Dedifferentiated amniotic fluid mesenchymal stem cell (primary cell): ENCODE measurements at regions not wholly inside any gene's neighbourhood (a gene's known extent, or its start where the extent isn't known, plus 50 kb on each side); places are given as distances from the start of the nearest gene placed in this dataset.
"Not testable (repeated sequence)": the region's sequence is repeated elsewhere in the genome, so short reads cannot be mapped to it uniquely, and the experiment has no call there.

Source experiments
- DNase-seq: peaks from one replicate; pipeline ENCODE4 v3.0.0-alpha.2; 2016; ENCODE audit errors: extremely low spot score

DNA sequence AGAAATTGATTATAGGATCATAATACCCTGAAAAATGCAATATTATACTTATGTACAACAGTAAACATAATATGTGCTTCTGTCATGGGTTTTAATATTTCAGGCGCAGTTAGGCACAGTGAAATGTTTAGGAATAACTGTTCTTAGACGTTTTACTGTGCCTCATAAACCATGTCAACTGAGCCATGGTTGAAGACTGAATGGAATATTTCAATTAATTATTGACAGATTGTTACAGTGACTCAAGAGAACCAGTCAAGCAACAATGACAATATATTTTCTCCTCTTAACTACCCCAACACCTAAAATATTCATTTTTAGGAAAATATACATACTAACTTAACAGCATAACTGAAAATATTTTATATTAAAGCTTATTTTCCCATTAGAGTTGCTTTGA is 852.7 kb upstream of the FRG1 start:
- DNase-seq: no peak

DNA sequence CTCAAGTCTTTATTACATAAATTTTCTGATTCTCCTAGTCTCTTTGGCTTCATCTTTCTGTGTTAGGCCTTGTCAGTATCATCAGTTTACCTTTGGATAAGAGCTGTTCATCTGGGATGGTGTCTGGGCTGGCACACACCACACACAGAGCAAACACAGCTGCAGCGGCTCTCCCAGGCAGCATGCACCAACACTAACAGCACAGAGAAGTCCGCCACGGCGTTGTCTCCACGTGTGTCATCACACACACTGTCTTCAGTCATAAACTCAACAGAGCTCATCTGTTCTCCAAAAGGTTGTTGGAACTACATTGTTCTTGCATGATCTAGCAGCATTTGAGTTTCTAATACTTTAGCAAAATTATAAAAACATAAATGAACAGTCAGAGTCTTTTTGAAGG is 851.9 kb upstream of the FRG1 start:
- DNase-seq: no peak

DNA sequence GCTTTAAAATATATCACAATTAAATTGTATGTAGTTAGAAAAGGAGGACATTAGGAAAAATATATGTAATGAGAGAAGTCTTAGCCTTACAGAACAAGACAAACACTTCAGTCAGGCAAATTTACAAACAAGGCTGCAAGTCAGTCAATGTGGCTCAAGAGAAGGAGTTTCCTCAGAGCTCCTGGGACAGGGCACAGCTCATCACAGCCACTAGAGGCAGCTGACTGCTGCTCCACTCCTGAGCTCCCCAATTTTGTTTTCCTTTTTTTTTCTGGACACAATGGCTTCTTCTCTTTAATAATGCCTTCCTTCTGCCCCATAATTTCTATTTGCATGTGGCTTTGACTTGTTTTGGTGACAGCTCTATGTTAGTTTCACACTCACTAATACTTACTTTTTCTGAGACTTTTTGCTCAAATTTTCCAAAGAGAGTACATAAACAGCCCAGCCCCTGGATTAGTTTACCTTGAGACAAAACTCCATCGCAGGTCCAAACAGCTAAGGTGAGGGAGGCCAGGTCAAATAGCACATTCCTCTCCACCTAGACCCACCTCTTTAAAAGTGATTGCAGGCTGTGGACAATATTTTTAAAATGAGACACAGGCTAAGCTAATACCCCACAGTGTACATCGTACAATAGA is 850.4 kb upstream of the FRG1 start:
- DNase-seq: no peak

DNA sequence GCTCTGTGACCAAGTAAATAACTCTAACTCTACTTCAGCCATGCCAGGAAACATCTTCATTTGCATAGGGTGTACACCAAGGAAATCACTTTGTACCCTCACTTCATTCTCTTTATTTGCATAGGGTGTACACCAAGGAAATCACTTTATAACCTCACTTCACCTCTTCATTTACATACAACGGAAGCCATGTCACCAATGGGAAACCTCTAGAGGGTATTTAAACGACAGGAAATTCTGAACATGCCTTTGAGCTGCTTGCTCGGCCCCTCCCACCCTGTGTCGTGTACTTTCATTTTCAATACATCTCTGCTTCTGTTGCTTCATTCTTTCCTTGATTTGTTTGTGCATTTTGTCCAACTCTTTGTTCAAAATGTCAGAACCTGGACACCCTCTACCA is 848.1 kb upstream of the FRG1 start:
- no peak for DNase-seq

DNA sequence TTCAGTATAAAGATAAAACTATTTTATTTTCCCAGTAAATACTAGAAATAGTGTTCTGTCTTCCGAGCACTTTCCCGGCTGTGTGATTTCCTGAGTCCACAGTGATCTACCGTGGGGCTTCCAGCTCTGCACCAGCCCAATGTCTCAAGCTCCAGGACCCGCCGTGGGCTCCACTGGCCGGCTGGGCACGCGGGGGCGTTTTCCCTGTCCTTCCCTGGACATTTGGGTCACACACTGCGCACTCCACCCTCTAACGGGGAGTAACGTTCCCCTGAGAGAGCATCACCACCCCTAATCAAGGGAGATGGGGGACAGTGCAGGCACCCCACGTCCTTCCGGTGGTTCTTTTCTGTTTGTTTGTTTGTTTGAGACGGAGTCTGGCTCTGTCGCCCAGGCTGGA is 844.6 kb upstream of the FRG1 start:
- DNase-seq: no peak

DNA sequence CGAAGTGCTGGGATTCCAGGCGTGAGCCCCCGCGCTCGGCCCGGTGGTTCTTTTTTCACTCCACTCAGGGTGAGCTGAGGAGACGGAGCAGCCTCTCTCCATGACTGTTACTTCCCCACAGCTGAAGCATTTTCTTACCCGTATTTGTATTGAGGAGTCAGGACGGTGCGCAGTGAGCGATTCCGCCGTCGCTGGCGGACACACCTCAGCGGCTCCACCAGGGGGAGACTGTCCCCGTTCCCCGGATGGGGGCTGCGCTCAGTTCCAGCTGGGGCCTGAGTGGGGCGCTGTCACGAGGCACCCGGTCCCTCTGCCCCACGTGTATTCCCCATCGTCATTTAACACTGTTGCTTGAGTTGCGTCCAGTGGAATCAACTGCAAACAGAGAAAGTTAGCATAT is 844.0 kb upstream of the FRG1 start:
- no peak for DNase-seq

DNA sequence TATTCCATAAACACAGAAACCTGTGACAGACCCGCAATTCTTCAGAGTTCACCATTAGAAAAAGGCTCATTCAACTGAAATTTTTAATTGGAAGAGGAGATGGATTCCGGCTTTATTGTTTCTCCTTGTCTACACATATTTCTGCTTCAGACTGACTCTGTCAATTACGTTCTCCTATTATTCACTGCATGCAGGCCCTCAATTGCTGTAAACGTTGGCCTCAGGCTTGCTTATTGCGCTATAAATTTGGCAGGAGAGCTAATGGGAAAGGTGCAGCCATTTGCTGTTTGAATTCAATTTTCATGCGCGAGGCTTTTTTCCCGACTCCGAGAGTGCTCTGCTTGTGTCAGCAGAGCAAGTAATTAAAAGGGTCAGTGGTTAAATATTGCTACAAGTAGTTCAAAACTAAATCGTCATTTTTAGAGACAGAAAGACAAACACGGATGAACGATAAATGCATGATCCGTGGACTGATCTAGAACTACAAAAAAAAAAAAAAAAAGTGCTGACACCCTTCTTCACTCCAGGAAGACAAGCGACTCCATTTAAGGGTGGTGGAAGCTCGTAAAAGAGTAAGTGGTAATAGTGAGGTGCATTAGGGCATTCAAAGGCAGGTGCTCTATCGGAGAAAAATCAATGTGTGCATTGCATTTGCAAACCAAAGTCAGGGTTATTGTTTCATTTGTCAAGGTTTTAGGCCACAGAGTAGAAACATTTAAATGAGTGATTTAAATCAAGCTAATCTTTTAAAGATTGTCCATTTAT is 841.6 kb upstream of the FRG1 start:
- DNase-seq: no peak

DNA sequence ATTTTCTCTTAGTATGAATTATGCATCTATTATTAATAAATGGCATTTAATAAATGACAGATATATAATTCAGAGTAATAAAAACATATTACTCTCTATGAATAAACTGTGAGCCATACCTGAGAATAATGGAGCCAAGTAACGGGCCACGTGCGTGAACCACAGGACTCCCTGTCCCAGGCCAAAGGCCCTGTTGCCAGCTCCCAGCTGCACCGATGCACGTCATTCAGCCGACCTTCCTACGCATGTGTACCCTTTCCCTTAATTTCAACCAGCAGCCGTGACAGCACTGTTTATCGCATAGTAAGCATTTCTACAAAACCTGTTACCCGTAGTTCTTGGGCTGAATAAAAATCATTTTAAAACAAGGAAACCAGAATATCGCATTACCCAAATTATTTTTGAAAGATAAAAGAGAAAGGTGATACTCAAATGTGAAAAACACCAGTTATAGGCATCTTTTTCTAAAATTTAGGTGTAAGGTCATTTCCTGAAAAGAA is 827.2 kb upstream of the FRG1 start:
- DNase-seq: no peak

DNA sequence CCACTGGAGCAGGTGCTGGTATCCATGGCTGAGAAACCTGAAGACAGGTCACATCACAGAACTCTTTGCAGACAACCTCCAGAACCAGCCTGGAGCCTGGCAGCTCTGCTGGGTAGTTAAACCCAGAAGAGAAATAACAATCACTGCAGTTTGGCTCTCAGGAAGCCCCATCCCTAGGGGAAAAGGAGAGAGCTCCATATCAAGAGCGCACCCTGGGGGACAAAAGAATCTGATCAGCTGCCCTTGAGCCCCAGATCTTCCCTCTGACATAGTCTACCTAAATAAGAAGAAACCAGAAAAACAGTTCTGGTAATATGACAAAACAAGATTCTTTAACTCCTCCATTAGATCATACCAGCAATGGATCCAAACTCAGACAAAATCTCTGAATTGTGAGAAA is 823.2 kb upstream of the FRG1 start:
- DNase-seq: no peak

DNA sequence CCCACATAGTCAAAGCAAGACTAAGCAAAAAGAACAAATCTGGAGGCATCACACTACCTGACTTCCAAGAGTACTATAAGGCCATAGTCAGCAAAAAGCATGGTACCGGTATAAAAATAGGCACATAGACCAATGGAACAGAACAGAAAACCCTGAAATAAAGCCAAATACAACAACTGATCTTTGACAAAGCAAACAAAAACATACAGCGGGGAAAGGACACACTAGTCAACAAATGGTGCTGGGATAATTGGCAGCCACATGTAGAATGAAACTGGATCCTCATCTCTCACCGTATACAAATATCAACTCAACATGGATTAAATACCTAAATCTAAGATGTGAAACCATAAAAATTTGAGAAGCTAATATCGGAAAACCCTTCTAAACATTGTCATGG is 819.3 kb upstream of the FRG1 start:
- no peak for DNase-seq

DNA sequence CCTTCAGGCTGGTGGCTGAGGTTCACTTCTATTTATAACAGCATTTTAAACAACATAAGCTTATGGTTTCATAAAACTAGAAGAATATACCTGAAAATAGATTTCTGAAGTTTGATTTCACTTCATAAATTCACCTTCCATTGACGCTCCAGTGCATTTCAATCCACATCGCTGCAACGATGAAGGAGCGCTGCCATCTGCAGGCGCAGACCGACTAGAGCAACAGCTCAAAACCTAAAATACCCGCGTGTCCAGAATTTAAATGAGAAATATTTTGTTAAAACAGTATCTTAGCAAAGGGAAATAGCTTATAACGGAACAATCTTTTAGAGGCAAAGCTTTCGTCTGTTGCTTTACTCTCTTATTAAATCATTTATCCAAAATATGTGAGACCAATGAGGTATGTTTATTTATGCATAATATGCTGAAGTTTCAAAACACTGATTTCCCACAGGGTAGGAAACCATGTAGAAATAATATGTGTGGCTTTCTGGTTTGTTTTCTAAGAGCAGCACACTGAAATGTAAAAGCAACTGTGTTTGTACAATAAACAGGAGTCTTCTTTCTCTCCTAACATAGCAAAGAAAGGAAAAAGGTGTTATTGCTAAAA is 816.4 kb upstream of the FRG1 start:
- peak; percentile 55 for DNase-seq

DNA sequence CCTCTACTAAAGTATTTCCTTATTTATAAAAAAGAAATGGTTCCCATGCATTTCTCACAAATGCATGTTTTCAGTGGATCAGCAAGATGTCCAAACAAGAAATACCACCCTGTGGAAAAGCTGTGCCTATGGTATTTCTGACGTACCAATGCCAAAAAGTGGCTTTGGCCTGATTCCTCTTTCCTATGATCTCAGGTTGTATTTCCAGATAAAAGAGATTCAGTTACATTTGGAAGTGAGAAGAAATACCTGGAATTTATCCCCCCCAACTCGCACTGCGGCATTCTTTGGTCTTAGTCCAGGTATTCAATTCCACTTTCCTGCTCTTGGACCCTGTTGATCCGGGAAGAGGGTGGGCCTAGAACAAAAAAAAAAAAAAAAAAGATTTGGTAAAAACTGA is 815.9 kb upstream of the FRG1 start:
- no peak for DNase-seq

DNA sequence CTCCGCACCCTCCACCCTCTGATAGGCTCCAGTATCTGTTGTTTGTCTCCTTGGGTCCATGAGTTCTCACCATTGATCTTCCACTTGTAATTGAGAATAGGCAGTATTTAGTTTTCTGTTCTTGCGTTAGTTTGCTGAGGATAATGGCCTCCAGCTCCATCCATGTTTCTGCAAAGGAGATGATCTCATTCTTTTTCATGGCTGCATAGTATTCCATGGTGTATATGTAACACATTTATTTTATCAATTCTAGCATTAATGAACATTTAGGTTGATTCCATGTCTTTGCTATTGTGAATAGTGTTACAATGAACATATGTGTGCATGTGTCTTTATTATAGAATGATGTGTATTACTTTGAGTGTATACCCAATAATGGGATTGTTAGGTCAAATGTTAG is 814.6 kb upstream of the FRG1 start:
- DNase-seq: no peak

DNA sequence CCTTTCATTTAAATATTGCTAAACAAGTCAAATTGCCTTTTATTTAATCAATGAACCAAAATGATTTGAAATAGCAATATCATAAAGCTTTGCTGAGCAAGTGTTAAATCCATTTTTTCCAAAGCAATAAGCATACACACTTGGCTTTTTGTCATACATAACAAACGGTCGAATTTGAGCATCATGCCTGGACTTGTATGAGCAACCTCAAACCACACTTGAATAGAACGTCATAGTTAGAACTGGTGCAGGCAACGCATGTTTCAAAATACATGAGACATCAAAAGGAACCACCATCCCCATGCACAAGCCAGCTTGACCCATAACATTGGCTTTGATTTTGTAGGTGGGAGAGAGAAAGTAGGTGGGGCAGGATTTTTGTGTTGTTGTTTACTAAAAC is 812.3 kb upstream of the FRG1 start:
- DNase-seq: no peak

DNA sequence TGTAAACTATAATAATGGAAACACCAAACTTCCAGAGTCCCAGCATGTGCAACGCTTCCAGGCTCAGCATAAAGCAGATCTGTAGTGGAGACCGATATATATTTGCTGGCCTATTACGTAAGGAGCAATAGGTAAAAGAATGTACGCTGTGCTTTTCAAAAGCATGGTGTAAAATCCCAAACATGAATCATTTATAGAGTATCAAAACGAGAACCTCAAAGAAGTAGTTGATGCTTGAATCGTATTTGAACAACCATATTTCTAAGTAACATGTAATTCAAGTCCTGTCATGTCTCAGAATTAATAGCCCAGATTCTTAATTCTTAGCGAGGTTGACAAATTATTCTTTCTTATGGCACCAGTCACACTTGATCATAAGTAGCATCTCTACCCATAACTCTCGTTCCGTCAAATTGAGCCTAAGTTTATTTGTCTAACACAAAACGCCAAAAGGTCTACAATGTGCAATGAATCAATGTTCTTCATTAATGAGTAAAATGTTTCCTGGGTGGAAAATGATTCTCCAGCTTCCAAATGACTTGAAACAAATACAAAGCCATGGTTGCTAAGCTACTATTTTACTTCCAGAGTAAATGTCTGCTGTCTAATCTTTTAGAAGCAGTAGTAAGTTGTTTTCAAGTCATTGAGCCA is 811.5 kb upstream of the FRG1 start:
- DNase-seq: no peak

DNA sequence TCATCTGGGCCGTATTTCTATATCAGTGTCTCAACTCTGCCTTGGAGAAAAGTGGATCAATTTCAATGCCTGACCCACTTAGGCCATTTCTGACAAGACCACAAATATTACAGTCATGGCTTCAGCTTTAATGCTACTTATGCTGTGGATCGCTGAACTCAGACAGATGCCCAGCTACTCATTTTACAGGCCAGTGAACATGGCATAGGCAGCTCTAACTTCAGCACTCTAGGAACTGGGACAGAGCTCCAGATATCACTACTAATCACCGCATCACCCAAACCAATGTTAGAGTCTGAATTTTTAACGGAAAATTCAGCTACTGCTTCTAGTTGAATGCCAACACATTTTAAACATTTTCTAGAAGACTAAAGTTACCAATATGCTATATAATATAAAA is 809.6 kb upstream of the FRG1 start:
- no peak for DNase-seq

DNA sequence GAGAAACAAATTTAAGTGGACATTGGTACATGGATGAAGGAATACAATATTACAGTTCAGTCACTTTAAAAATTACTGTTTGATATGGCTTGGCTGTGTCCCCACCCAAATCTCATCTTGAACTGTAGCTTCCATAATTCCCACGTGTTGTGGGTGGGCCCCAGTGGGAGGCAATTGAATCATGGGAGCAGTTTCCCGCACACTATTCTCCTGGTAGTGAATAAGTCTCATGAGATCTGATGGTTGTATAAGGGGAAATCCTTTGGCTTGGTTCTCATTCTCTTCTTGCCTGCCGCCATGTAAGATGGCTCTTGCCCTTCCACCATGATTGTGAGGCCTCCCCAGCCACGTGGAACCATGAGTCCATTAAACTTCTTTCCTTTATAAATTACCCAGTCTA is 804.2 kb upstream of the FRG1 start:
- no peak for DNase-seq

DNA sequence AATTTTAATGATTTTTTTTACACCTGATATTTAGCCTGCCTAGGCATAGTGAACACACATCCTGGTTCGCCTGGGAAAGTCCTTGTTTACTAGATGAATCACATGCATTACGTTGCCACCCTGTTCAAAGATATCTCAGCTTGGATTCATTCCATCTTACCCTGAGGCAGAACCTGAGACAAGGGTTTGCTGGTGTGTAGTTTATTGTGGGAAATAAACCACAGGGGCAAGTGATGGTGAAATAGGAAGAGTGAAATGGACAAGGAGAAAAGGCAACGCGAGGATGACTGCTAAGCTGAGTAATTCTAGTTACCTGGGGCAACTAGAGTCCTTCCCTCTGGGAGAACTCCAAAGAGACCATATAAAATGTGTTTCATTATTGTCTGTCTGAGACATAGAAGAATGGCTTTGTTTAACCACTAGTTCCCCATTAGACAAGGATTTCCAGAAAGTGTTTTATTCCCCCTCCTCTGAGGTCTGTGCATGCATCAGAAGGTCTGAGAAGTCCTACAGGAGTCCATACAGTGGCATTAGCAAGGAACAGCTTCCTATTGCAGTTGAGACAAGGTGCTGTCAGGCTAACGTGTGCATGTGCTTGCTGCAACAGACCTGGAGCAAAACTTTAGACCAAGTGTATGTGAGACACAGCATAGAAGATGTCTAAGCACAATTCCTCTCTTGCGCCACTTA is 797.3 kb upstream of the FRG1 start:
- peak; percentile 24 for DNase-seq

DNA sequence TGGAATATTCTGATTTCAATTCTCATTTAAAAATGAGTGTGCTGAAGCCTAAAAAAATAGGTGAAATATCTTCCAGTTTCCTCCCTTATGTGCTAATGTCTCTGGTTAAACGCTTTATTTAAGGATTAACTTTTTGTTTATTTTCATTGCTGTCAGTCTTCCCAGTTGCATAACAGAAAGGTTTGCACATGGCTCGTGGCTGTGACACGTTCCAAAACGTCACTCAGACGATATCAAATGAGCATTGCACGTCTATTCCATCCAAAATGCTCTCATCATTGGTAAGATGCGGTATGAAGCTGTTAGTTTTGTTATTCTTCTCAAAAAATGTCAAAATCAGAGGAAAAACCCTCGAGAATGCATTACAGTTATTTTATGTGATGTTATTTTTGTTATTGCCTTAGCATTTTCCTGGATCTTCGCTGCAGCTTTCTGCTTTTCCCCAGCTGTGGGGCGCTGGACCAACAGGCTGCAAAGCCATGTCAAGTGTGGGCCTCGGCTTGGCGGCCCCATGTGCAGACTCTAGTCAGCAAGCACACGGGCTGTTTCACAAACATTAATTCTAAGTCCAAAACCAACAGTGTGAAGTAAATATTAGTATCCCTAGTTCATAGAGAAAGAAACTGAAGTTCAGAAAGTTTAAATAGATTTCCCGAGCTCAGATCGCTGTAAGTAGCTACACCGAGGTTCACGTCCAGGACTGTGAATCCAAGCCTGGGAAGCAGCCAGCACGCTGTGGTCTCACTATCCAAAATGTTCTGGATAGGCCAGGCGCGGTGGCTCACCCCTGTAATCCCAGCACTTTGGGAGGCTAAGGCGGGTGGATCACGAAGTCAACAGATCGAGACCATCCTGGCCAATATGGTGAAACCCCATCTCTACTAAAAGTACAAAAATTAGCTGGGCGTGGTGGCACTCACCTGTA is 793.4 kb upstream of the FRG1 start:
- no peak for DNase-seq

DNA sequence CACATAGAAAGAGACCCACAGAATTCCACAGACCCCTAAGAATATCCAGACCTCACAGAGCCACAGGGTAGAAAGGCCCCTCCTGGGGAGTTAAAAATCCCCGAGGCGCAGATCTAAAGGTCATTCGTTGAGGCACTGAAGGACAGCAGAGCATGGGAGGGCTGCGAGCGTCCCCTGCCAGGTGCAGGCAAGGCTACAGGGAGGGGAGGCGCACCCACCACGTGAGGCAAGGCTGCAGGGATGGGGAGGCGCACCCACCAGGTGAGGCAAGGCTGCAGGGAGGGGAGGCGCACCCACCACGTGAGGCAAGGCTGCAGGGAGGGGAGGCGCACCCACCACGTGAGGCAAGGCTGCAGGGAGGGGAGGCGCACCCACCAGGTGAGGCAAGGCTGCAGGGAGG is 785.6 kb upstream of the FRG1 start:
- not testable (repeated sequence) for DNase-seq
